Hepatocyte (in vitro differentiated cells): ENCODE measurements at regions not wholly inside any gene's neighbourhood (a gene's known extent, or its start where the extent isn't known, plus 50 kb on each side); places are given as distances from the start of the nearest gene placed in this dataset.
"Not testable (repeated sequence)": the region's sequence is repeated elsewhere in the genome, so short reads cannot be mapped to it uniquely, and the experiment has no call there.

Experiments used
- DNase-seq: peaks from one replicate; pipeline ENCODE4 v3.0.0-alpha.2; 2016; ENCODE audit warnings: low spot score
- H2AFZ ChIP-seq: fragments of 200-600 bp; sonication (generic); 2 replicates; pipeline ENCODE4 v1.6.0; 2016; ENCODE audit warnings: antibody characterized with exemption, mild to moderate bottlenecking
- H3K27ac ChIP-seq: fragments of 200-600 bp; sonication (generic); 2 replicates; pipeline ENCODE4 v1.5.1; 2016; ENCODE audit warnings: mild to moderate bottlenecking
- H3K27me3 ChIP-seq: fragments of 200-600 bp; sonication (generic); 2 replicates; pipeline ENCODE4 v1.6.1; 2016
- H3K36me3 ChIP-seq: fragments of 200-600 bp; sonication (generic); replicated peaks from 2 replicates; pipeline ENCODE4 v1.5.1; 2016; ENCODE audit warnings: low read depth; ENCODE audit not compliant: insufficient read depth
- H3K4me1 ChIP-seq: fragments of 200-600 bp; sonication (generic); 2 replicates; pipeline ENCODE4 v1.5.1; 2016; ENCODE audit warnings: mild to moderate bottlenecking, moderate library complexity; ENCODE audit not compliant: insufficient read depth
- H3K4me2 ChIP-seq: fragments of 200-600 bp; sonication (generic); 2 replicates; pipeline ENCODE4 v1.6.0; 2016
- H3K4me3 ChIP-seq: fragments of 200-600 bp; sonication (generic); 2 replicates; pipeline ENCODE4 v1.5.1; 2016; ENCODE audit warnings: mild to moderate bottlenecking
- H3K79me2 ChIP-seq: fragments of 200-600 bp; sonication (generic); 2 replicates; pipeline ENCODE4 v1.6.0; 2017; ENCODE audit warnings: mild to moderate bottlenecking
- H3K9me2 ChIP-seq: fragments of 200-600 bp; sonication (generic); replicated peaks from 2 replicates; pipeline ENCODE4 v1.6.0; 2017; ENCODE audit warnings: mild to moderate bottlenecking; ENCODE audit not compliant: insufficient read depth
- H3K9me3 ChIP-seq: fragments of 200-600 bp; sonication (generic); 2 replicates; pipeline ENCODE4 v1.5.1; 2016; ENCODE audit warnings: low read depth, mild to moderate bottlenecking
- H4K20me1 ChIP-seq: fragments of 200-600 bp; sonication (generic); 2 replicates; pipeline ENCODE4 v1.6.0; 2016; ENCODE audit warnings: mild to moderate bottlenecking; ENCODE audit not compliant: insufficient read depth, poor library complexity, severe bottlenecking
- EZH2 ChIP-seq: fragments of 200-600 bp; sonication (generic); IDR thresholded peaks from 2 replicates; pipeline ENCODE4 v1.6.1; 2016; ENCODE audit warnings: antibody characterized with exemption, mild to moderate bottlenecking, borderline replicate concordance
- EZH2phosphoT487 ChIP-seq: fragments of 200-600 bp; sonication (generic); IDR thresholded peaks from one replicate; pipeline ENCODE4 v1.6.1; 2018; ENCODE audit warnings: antibody characterized with exemption, mild to moderate bottlenecking, low read depth, moderate library complexity; ENCODE audit not compliant: unreplicated experiment, severe bottlenecking
- WGBS: methylation state at CpG from one replicate; pipeline ENCODE4 v1.1.6; 2016; ENCODE audit warnings: low lambda C conversion rate; ENCODE audit errors: missing lambda C conversion rate; 5-methylcytosine and 5-hydroxymethylcytosine counted together
- TF ChIP-seq, protein P1 (sequence below): fragments of 200-600 bp; sonication (generic); IDR thresholded peaks from 2 replicates; pipeline ENCODE4 v1.5.1; 2016; ENCODE audit warnings: antibody characterized with exemption, mild to moderate bottlenecking; ENCODE audit not compliant: poor library complexity

GRCh38 chr17:26936645-26937044, 357.3 kb upstream of the WSB1 start:
- 58% methylated on average over 4 of the region's 4 CpGs for WGBS
- H3K9me3 ChIP-seq, H3K36me3 ChIP-seq: not testable (repeated sequence)

DNA sequence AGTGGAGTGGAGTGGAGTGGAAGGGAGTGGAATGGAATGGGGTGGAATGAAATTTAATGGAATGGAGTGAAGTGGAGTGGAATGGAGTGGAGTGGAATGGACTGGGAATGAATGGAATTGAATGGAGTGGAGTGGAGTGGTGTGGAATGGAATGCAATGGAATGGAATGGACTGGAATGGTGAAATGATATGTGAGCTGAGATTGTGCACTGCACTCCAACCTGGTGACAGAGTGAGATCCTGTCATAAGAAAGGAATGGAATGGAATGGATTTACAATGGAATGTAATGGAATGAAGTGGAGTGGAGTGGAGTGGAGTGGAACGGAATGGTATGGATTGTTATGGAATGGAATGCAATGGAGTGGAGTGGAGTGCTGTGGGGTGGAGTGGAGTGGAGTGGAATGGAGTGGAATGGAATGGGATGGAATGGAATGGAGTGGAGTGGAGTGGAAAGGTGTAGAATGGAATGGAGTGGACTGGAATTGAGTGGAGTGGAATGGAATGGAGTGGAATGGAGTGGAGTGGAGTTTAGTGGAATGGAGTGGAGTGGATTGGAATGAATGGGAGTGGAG, 356.1 kb upstream of the WSB1 start:
- 32% methylated on average over 1 of the region's 1 CpG for WGBS
- DNase-seq, H3K36me3 ChIP-seq, H3K27me3 ChIP-seq, H3K27ac ChIP-seq, H3K4me3 ChIP-seq, H3K4me1 ChIP-seq, H4K20me1 ChIP-seq, H3K4me2 ChIP-seq, H3K79me2 ChIP-seq, H2AFZ ChIP-seq, H3K9me3 ChIP-seq, H3K9me2 ChIP-seq: not testable (repeated sequence)

More at GRCh38 chr17:26936645-26937044, 357.3 kb upstream of the WSB1 start:
- not testable (repeated sequence) for H3K27ac ChIP-seq, H3K27me3 ChIP-seq, H3K4me3 ChIP-seq, H3K4me1 ChIP-seq, H2AFZ ChIP-seq, H3K79me2 ChIP-seq, H3K9me2 ChIP-seq, H3K4me2 ChIP-seq, DNase-seq, H4K20me1 ChIP-seq

DNA sequence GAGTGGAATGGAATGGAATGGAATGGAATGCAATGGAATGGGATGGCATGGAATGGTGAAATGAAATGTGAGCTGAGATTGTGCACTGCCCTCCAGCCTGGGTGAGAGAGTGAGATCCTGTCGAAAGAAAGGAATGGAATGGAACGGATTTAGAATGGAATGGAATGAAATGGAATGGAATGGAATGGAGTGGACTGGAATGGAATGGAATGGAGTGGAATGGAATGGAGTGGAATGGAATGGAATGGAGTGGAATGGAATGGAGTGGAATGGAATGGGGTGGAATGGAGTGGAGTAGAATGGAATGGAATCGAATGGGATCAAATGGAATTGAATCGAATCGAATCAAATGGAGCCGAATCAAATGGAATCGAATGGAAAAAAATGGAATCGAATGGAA, 354.2 kb upstream of the WSB1 start:
- DNase-seq, H3K27me3 ChIP-seq, H3K27ac ChIP-seq, H3K9me3 ChIP-seq, H3K4me1 ChIP-seq, H3K4me3 ChIP-seq, H3K79me2 ChIP-seq, H3K36me3 ChIP-seq, H4K20me1 ChIP-seq, H3K9me2 ChIP-seq, H2AFZ ChIP-seq, H3K4me2 ChIP-seq: not testable (repeated sequence)
- WGBS, result 72% methylated on average over 8 of the region's 8 CpGs

DNA sequence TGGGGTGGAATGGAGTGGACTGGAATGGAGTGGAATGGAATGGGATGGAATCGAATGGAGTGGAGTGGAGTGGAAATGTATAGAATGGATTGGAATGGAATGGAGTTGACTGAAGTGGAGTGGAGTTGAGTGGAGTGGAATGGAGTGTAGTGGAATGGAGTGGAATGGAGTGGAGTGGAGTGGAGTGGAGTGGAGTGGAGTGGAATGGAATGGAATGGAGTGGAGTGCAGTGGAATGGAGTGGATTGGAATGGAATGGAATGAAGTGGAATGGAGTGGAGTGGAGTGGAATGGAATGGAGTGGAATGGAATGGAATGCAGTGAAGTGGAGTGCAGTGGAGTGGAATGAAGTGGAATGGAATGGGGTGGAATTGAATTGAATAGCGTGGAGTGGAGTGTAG, 353.3 kb upstream of the WSB1 start:
- H3K27ac ChIP-seq, H3K36me3 ChIP-seq, H3K4me1 ChIP-seq, H4K20me1 ChIP-seq, H3K4me3 ChIP-seq, H3K9me3 ChIP-seq, H3K4me2 ChIP-seq, H3K9me2 ChIP-seq, H3K27me3 ChIP-seq, H3K79me2 ChIP-seq, H2AFZ ChIP-seq, DNase-seq: not testable (repeated sequence)
- WGBS, result 31% methylated on average over 2 of the region's 2 CpGs

DNA sequence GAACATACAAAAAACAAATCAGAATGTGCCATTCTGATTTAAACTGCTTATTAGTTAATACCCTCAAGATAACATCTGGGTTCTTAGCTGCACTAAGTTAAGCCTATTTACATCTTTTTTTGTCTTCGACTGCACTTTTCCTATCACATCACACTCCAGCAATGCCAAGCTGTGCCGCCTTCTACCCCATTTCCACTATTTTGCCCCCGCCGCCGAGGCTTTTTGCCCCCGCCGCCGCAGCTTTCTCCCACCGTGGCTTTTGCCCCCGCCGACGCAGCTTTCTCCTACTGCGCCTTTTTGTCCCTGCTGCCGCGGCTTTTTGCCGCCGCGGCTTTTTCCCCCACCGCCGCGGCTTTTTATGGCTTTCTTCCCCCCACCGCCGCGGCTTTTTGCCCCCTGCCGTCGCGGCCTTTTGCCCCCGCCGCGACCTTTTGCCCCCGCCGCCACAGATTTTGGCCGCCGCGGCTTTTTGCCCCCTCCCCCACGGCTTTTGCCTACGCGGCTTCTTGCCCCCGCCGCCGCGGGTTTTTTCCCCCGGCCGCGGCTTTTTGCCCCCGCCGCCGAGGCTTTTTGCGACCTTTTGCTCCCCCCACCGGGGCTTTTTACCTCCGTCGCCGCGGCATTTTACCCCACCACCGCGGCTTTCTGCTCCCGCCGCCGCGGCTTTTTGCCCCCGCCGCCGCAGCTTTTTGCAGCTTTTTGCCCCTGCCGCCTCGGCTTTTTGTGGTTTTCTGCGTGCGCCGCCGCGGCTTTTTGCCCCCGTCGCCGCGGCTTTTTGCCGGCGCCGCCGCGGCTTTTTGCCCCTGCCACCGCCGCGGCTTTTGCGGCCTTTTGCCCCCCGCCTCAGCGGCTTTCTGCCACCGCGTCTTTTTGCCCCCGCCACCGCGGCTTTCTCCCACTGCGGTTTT, 331.4 kb upstream of the WSB1 start:
- no peak overlapping the region for H2AFZ ChIP-seq

More for the DNA sequence above, 331.4 kb upstream of the WSB1 start:
- Histone ChIP-seq H3K79me2 (no peaks in the 10 kb centered on the region), H3K9me3 (peaks cover 8% of the 10 kb centered on the region), H3K27me3 (no peaks in the 10 kb centered on the region), H3K27ac (no peak overlapping the region), H4K20me1 (no peaks in the 10 kb centered on the region), H3K9me2 (no peaks in the 10 kb centered on the region), H3K4me3 (no peak overlapping the region), H3K36me3 (no peaks in the 10 kb centered on the region), H3K4me2 (no peak overlapping the region), H3K4me1 (no peaks in the 10 kb centered on the region)
- no peak for DNase-seq
- WGBS, result 92% methylated on average over 41 of the region's 91 CpGs
- no peak for TF ChIP-seq EZH2
- no peak for TF ChIP-seq EZH2phosphoT487
- TF ChIP-seq, protein P1, sequence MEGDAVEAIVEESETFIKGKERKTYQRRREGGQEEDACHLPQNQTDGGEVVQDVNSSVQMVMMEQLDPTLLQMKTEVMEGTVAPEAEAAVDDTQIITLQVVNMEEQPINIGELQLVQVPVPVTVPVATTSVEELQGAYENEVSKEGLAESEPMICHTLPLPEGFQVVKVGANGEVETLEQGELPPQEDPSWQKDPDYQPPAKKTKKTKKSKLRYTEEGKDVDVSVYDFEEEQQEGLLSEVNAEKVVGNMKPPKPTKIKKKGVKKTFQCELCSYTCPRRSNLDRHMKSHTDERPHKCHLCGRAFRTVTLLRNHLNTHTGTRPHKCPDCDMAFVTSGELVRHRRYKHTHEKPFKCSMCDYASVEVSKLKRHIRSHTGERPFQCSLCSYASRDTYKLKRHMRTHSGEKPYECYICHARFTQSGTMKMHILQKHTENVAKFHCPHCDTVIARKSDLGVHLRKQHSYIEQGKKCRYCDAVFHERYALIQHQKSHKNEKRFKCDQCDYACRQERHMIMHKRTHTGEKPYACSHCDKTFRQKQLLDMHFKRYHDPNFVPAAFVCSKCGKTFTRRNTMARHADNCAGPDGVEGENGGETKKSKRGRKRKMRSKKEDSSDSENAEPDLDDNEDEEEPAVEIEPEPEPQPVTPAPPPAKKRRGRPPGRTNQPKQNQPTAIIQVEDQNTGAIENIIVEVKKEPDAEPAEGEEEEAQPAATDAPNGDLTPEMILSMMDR, result no peak
